MM.1S (cell line): ENCODE measurements at regions not wholly inside any gene's neighbourhood (a gene's known extent, or its start where the extent isn't known, plus 50 kb on each side); places are given as distances from the start of the nearest gene placed in this dataset.

Source experiments
- DNase-seq: peaks from one replicate; pipeline ENCODE4 v3.0.0-alpha.2; 2015
- H2AFZ ChIP-seq: fragments of 300-600 bp; sonication (generic); 2 replicates; pipeline ENCODE4 v1.6.0; 2016; ENCODE audit warnings: antibody characterized with exemption, low read length
- H3F3A ChIP-seq: fragments of 300-600 bp; sonication (generic); 2 replicates; pipeline ENCODE4 v1.6.1; 2016; ENCODE audit warnings: mild to moderate bottlenecking, antibody characterized with exemption, low read length, moderate library complexity, mixed read lengths; ENCODE audit not compliant: insufficient read depth
- H3K27ac ChIP-seq: fragments of 300-600 bp; sonication (generic); 2 replicates; pipeline ENCODE4 v1.5.1; 2016; ENCODE audit warnings: mild to moderate bottlenecking, low read length
- H3K27me3 ChIP-seq: fragments of 300-600 bp; sonication (generic); replicated peaks from 2 replicates; pipeline ENCODE4 v1.6.0; 2016; ENCODE audit warnings: low read length; ENCODE audit not compliant: insufficient read depth
- H3K36me3 ChIP-seq: fragments of 300-600 bp; sonication (generic); replicated peaks from 2 replicates; pipeline ENCODE4 v1.6.1; 2016; ENCODE audit warnings: mild to moderate bottlenecking, low read length, mixed read lengths; ENCODE audit not compliant: insufficient read depth
- H3K4me1 ChIP-seq: fragments of 300-600 bp; sonication (generic); 2 replicates; pipeline ENCODE4 v1.6.1; 2016; ENCODE audit warnings: low read length, mixed read lengths
- H3K4me2 ChIP-seq: fragments of 300-600 bp; sonication (generic); 2 replicates; pipeline ENCODE4 v1.6.0; 2016; ENCODE audit warnings: low read depth, low read length
- H3K4me3 ChIP-seq: fragments of 300-600 bp; sonication (generic); 2 replicates; pipeline ENCODE4 v1.5.1; 2016; ENCODE audit warnings: low read length, mixed read lengths
- H3K79me2 ChIP-seq: fragments of 300-600 bp; sonication (generic); 2 replicates; pipeline ENCODE4 v1.6.1; 2016; ENCODE audit warnings: mixed run types, low read length, mixed read lengths
- H3K9ac ChIP-seq: fragments of 300-600 bp; sonication (generic); 2 replicates; pipeline ENCODE4 v1.6.1; 2016; ENCODE audit warnings: low read length, mixed read lengths
- H3K9me2 ChIP-seq: fragments of 300-600 bp; sonication (generic); replicated peaks from 2 replicates; pipeline ENCODE4 v1.6.1; 2016; ENCODE audit warnings: mild to moderate bottlenecking, low read length, mixed read lengths; ENCODE audit not compliant: insufficient read depth
- H3K9me3 ChIP-seq: fragments of 300-600 bp; sonication (generic); replicated peaks from 2 replicates; pipeline ENCODE4 v1.6.1; 2016; ENCODE audit warnings: mild to moderate bottlenecking, low read length, mixed read lengths; ENCODE audit not compliant: insufficient read depth
- H4K20me1 ChIP-seq: fragments of 300-600 bp; sonication (generic); 2 replicates; pipeline ENCODE4 v1.6.1; 2016; ENCODE audit warnings: mild to moderate bottlenecking, low read length, moderate library complexity, mixed read lengths; ENCODE audit not compliant: insufficient read depth
- EZH2 ChIP-seq: fragments of 300-600 bp; sonication (generic); optimal IDR thresholded peaks from 2 replicates; pipeline ENCODE3; 2017; ENCODE audit warnings: low read depth, mild to moderate bottlenecking, antibody characterized with exemption, low read length, mixed read lengths
- EZH2phosphoT487 ChIP-seq: fragments of 300-600 bp; sonication (generic); IDR thresholded peaks from 2 replicates; pipeline ENCODE4 v1.6.1; 2018; ENCODE audit warnings: antibody characterized with exemption, low read length
- TF ChIP-seq, protein P1 (sequence below): fragments of 300-600 bp; sonication (generic); IDR thresholded peaks from 2 replicates; pipeline ENCODE4 v1.5.1; 2016; ENCODE audit warnings: antibody characterized with exemption, low read length, mixed read lengths

DNA sequence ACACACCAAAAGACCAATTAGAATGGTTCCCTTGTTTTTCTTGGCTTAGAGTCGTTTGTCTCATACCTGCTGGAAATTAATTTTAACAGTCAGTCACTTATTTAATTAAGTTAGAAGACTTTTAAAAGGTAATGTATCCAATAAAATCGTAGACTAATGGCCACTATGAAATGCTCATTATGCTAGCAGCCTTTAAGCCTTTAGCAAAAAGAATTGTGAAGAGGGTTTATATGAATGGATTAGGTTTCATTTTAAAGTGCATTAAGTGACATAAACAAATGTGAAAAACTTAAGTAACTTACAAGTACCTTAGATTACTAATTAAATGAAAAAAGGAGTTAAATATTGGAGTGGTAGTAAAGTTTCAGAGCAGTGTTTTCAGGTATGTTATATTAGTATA lies 139.6 kb downstream of the RXFP2 start:
- H3K9ac ChIP-seq: no peak overlapping the region
- H3K4me1 ChIP-seq: 0 out of 2 replicates have a peak, but pooled peaks cover 11% of the 10 kb centered on the region
- TF ChIP-seq EZH2 (no peak), EZH2phosphoT487 (no peak)
- no peaks in the 10 kb centered on the region for H3K9me2 ChIP-seq
- H3K36me3 ChIP-seq: no peaks in the 10 kb centered on the region
- H3K27me3 ChIP-seq: no peaks in the 10 kb centered on the region
- H3F3A ChIP-seq: 0 out of 2 replicates have a peak, but pooled peaks cover 3% of the 10 kb centered on the region
- H3K9me3 ChIP-seq: no peaks in the 10 kb centered on the region
- no peaks in the 10 kb centered on the region for H3K79me2 ChIP-seq
- DNase-seq: no peak
- no peak overlapping the region for H3K27ac ChIP-seq
- no peak overlapping the region for H2AFZ ChIP-seq
- no peak overlapping the region for H3K4me2 ChIP-seq
- H3K4me3 ChIP-seq: no peak overlapping the region
- H4K20me1 ChIP-seq: no peaks in the 10 kb centered on the region

DNA sequence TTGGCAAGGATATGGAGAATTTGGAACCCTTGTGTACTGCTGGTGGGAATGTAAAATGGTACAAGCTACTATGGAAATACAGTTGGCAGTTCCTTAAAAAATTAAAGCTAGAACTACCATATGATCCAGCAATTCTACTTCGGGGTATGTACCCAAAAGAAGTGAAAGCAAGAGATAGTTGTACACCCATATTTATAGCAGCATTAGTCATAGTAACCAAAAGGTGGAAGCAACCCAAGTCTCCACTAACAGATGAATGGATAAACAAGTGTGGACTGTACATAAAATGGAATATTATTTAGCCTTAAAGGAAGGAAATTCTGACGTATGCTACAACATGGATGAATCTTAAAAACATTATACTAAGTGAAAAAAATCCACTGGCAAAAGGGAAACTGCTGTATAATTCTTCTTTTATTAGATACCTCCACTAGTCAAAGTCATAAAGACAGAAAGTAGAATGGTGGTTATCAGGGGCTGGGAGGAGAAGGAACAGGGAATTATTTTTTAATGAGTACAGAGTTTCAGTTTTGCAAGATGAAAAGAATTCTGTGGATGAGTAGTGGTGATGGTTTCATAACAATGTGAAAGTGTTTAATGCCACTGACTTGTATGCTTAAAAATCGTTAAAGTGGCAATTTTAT lies 141.6 kb downstream of the RXFP2 start:
- H3F3A ChIP-seq: 0 out of 2 replicates have a peak, but pooled peaks cover 3% of the 10 kb centered on the region
- no peaks in the 10 kb centered on the region for H3K36me3 ChIP-seq
- no peaks in the 10 kb centered on the region for H3K27me3 ChIP-seq
- H3K79me2 ChIP-seq: no peaks in the 10 kb centered on the region
- no peak overlapping the region for H3K9ac ChIP-seq
- H3K9me2 ChIP-seq: no peaks in the 10 kb centered on the region
- 0 out of 2 replicates have a peak, but pooled peaks cover 11% of the 10 kb centered on the region for H3K4me1 ChIP-seq
- H3K9me3 ChIP-seq: no peaks in the 10 kb centered on the region
- peak; percentile 16 for DNase-seq
- H3K4me2 ChIP-seq: peak overlapping the region; percentile 45
- no peak overlapping the region for H2AFZ ChIP-seq
- H4K20me1 ChIP-seq: no peaks in the 10 kb centered on the region
- H3K4me3 ChIP-seq: no peak overlapping the region
- H3K27ac ChIP-seq: peak overlapping the region; percentile 23; the same call in 1 of the 2 replicates
- TF ChIP-seq EZH2 (no peak), EZH2phosphoT487 (no peak)
- TF ChIP-seq, protein P1, sequence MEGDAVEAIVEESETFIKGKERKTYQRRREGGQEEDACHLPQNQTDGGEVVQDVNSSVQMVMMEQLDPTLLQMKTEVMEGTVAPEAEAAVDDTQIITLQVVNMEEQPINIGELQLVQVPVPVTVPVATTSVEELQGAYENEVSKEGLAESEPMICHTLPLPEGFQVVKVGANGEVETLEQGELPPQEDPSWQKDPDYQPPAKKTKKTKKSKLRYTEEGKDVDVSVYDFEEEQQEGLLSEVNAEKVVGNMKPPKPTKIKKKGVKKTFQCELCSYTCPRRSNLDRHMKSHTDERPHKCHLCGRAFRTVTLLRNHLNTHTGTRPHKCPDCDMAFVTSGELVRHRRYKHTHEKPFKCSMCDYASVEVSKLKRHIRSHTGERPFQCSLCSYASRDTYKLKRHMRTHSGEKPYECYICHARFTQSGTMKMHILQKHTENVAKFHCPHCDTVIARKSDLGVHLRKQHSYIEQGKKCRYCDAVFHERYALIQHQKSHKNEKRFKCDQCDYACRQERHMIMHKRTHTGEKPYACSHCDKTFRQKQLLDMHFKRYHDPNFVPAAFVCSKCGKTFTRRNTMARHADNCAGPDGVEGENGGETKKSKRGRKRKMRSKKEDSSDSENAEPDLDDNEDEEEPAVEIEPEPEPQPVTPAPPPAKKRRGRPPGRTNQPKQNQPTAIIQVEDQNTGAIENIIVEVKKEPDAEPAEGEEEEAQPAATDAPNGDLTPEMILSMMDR: no peak

GRCh38 chr13:31881495-31881882 lies 142.2 kb downstream of the RXFP2 start:
- no peak overlapping the region for H3K9ac ChIP-seq
- H2AFZ ChIP-seq: no peak overlapping the region
- no peaks in the 10 kb centered on the region for H3K27me3 ChIP-seq
- H3K9me3 ChIP-seq: no peaks in the 10 kb centered on the region
- TF ChIP-seq EZH2phosphoT487 (no peak), EZH2 (no peak)
- TF ChIP-seq, protein P1: no peak
- peak overlapping the region; percentile 16; the same call in 1 of the 2 replicates for H3K27ac ChIP-seq
- H3K4me1 ChIP-seq: 0 out of 2 replicates have a peak, but pooled peaks cover 11% of the 10 kb centered on the region
- H3K4me2 ChIP-seq: 0 out of 2 replicates have a peak overlapping the region, but pooled peaks have one; percentile 45
- no peak overlapping the region for H3K4me3 ChIP-seq
- no peaks in the 10 kb centered on the region for H3K79me2 ChIP-seq
- H4K20me1 ChIP-seq: no peaks in the 10 kb centered on the region
- no peaks in the 10 kb centered on the region for H3K36me3 ChIP-seq
- no peak for DNase-seq
- H3F3A ChIP-seq: 0 out of 2 replicates have a peak, but pooled peaks cover 3% of the 10 kb centered on the region
- H3K9me2 ChIP-seq: no peaks in the 10 kb centered on the region

GRCh38 chr13:31882794-31883193 lies 143.5 kb downstream of the RXFP2 start:
- Histone ChIP-seq H3F3A (0 out of 2 replicates have a peak, but pooled peaks cover 3% of the 10 kb centered on the region), H3K4me1 (peaks cover 19% of the 10 kb centered on the region), H3K4me2 (no peak overlapping the region), H3K9me2 (no peaks in the 10 kb centered on the region), H3K9me3 (no peaks in the 10 kb centered on the region), H3K4me3 (no peak overlapping the region), H3K36me3 (no peaks in the 10 kb centered on the region), H2AFZ (no peak overlapping the region), H3K27ac (no peak overlapping the region), H4K20me1 (no peaks in the 10 kb centered on the region), H3K27me3 (no peaks in the 10 kb centered on the region), H3K9ac (no peak overlapping the region), H3K79me2 (no peaks in the 10 kb centered on the region)
- TF ChIP-seq EZH2phosphoT487: no peak
- TF ChIP-seq EZH2: no peak
- TF ChIP-seq, protein P1: no peak
- DNase-seq: no peak
